Activated B cell treated with CpG ODN at 0.5 μM for 24 hours (primary cell): ENCODE measurements at regions not wholly inside any gene's neighbourhood (a gene's known extent, or its start where the extent isn't known, plus 50 kb on each side); places are given as distances from the start of the nearest gene placed in this dataset.

Source experiments
- ATAC-seq: fragments of 200-7000 bp; cut with Tn5 transposase; one replicate; pipeline ENCODE4 v1.10.0; 2021; ENCODE audit warnings: low read depth, mild to moderate bottlenecking, moderate library complexity
- CTCF ChIA-PET: fragments of 350-600 bp; sonication (Branson Sonifier 250); formaldehyde crosslinking; loops from one replicate; lab custom pipeline; 2021; ENCODE audit warnings: antibody characterized with exemption; lab: Charles Lee
- POLR2A ChIA-PET: fragments of 350-600 bp; sonication (Branson Sonifier 250); formaldehyde crosslinking; loops from one replicate; lab custom pipeline; 2021; ENCODE audit warnings: antibody characterized with exemption; lab: Charles Lee
- DNase-seq: peaks from one replicate; pipeline ENCODE4 v3.0.0; 2022
- H3K27ac Mint-ChIP-seq: one replicate; pipeline ENCODE4 v1.8.0; 2020; ENCODE audit warnings: mixed read lengths
- H3K27me3 Mint-ChIP-seq: one replicate; pipeline ENCODE4 v1.8.0; 2021; ENCODE audit warnings: mixed read lengths
- H3K36me3 Mint-ChIP-seq: one replicate; pipeline ENCODE4 v1.8.0; 2021; ENCODE audit warnings: low read depth, mixed read lengths
- H3K4me1 Mint-ChIP-seq: one replicate; pipeline ENCODE4 v1.8.0; 2021; ENCODE audit warnings: mixed read lengths
- H3K4me3 Mint-ChIP-seq: one replicate; pipeline ENCODE4 v1.8.0; 2020; ENCODE audit warnings: mild to moderate bottlenecking, mixed read lengths
- H3K9me3 Mint-ChIP-seq: one replicate; pipeline ENCODE4 v1.8.0; 2020; ENCODE audit warnings: mixed read lengths
- CTCF ChIP-seq: fragments of 200-600 bp; IDR thresholded peaks from one replicate; pipeline ENCODE4 v1.8.0; 2022; ENCODE audit warnings: antibody characterized with exemption, mild to moderate bottlenecking
- intact Hi-C: fragments of 100-400 bp; cut with micrococcal nuclease; formaldehyde crosslinking; loops from one replicate; pipeline ENCODE4 v1.15.1; 2024

- Mint-ChIP-seq H3K36me3 (no peaks in the 10 kb centered on the region), H3K4me1 (no peaks in the 10 kb centered on the region), H3K27ac (no peak overlapping the region), H3K27me3 (no peaks in the 10 kb centered on the region), H3K9me3 (no peaks in the 10 kb centered on the region), H3K4me3 (no peak overlapping the region)
- DNase-seq (no peak), ATAC-seq (no peak)
- POLR2A ChIA-PET, result no interaction called here
- CTCF ChIA-PET, result no interaction called here
- TF ChIP-seq CTCF, result no peak
- intact Hi-C loops, result no loop called here
These were observed 202.5 kb downstream of the UBE3A start for GRCh38 chr15:25236143-25236860.

- Mint-ChIP-seq H3K9me3 (no peaks in the 10 kb centered on the region), H3K4me3 (no peak overlapping the region), H3K27ac (no peak overlapping the region), H3K4me1 (no peaks in the 10 kb centered on the region), H3K27me3 (no peaks in the 10 kb centered on the region), H3K36me3 (no peaks in the 10 kb centered on the region)
- ChIA-PET CTCF (no interaction called here), POLR2A (no interaction called here)
- DNase-seq (no peak), ATAC-seq (no peak)
- no peak for TF ChIP-seq CTCF
- intact Hi-C loops, result no loop called here
These were observed 202.0 kb downstream of the UBE3A start for GRCh38 chr15:25236861-25237155.

GRCh38 chr15:25237291-25237978 is 201.4 kb downstream of the UBE3A start:
- POLR2A ChIA-PET, result no interaction called here
- Mint-ChIP-seq H3K4me3 (no peak overlapping the region), H3K27ac (no peak overlapping the region), H3K4me1 (no peaks in the 10 kb centered on the region), H3K9me3 (no peaks in the 10 kb centered on the region), H3K27me3 (no peaks in the 10 kb centered on the region), H3K36me3 (no peaks in the 10 kb centered on the region)
- intact Hi-C loops, result no loop called here
- CTCF ChIA-PET, result no interaction called here
- DNase-seq, result no peak
- TF ChIP-seq CTCF, result no peak
- no peak for ATAC-seq

GRCh38 chr15:25238126-25238525 is 200.7 kb downstream of the UBE3A start:
- Mint-ChIP-seq H3K4me1 (no peaks in the 10 kb centered on the region), H3K4me3 (no peak overlapping the region), H3K27ac (no peak overlapping the region), H3K36me3 (no peaks in the 10 kb centered on the region), H3K27me3 (no peaks in the 10 kb centered on the region), H3K9me3 (no peaks in the 10 kb centered on the region)
- no peak for TF ChIP-seq CTCF
- ATAC-seq (no peak), DNase-seq (no peak)
- CTCF ChIA-PET, result no interaction called here
- POLR2A ChIA-PET, result no interaction called here
- intact Hi-C loops, result no loop called here

- ATAC-seq (no peak), DNase-seq (no peak)
- no peaks in the 10 kb centered on the region for H3K4me1 Mint-ChIP-seq
- H3K27ac Mint-ChIP-seq, result no peak overlapping the region
- no peaks in the 10 kb centered on the region for H3K36me3 Mint-ChIP-seq
- POLR2A ChIA-PET, result no interaction called here
- intact Hi-C loops, result no loop called here
- no peak for TF ChIP-seq CTCF
- CTCF ChIA-PET, result no interaction called here
- H3K27me3 Mint-ChIP-seq, result no peaks in the 10 kb centered on the region
- H3K4me3 Mint-ChIP-seq, result no peak overlapping the region
- H3K9me3 Mint-ChIP-seq, result peaks cover 2% of the 10 kb centered on the region
These were observed 199.9 kb downstream of the UBE3A start for GRCh38 chr15:25238716-25239470.
